NCI-H82 treated with DMSO at 0.1 percent for 48 hours (cell line): ENCODE measurements at regions not wholly inside any gene's neighbourhood (a gene's known extent, or its start where the extent isn't known, plus 50 kb on each side); places are given as distances from the start of the nearest gene placed in this dataset.

Experiments used
- DNase-seq: peaks from one replicate; lab custom pipeline; 2025; ENCODE audit not compliant: unreplicated experiment; lab: John Stamatoyannopoulos, UW

- DNase-seq: peak; percentile 68
Measured at GRCh38 chr20:11740975-11741374, 176.7 kb upstream of the BTBD3 start.

- DNase-seq: no peak
Measured at GRCh38 chr20:11745145-11745544, 172.5 kb upstream of the BTBD3 start.

GRCh38 chr20:11748436-11748835 is 169.3 kb upstream of the BTBD3 start:
- DNase-seq: no peak

- no peak for DNase-seq
Measured at GRCh38 chr20:11752336-11752735, 165.4 kb upstream of the BTBD3 start.

- DNase-seq: no peak
Measured at GRCh38 chr20:11753155-11753554, 164.5 kb upstream of the BTBD3 start.

GRCh38 chr20:11754451-11754850 is 163.2 kb upstream of the BTBD3 start:
- DNase-seq: no peak

- DNase-seq: no peak
Measured at GRCh38 chr20:11755071-11755841, 162.4 kb upstream of the BTBD3 start.

- no peak for DNase-seq
Measured at GRCh38 chr20:11761497-11761896, 156.2 kb upstream of the BTBD3 start.

GRCh38 chr20:11766961-11767360 is 150.7 kb upstream of the BTBD3 start:
- no peak for DNase-seq

- DNase-seq: no peak
Measured at GRCh38 chr20:11769825-11770224, 147.9 kb upstream of the BTBD3 start.

GRCh38 chr20:11772226-11772730 is 145.4 kb upstream of the BTBD3 start:
- DNase-seq: no peak

- no peak for DNase-seq
Measured at GRCh38 chr20:11776687-11777086, 141.0 kb upstream of the BTBD3 start.

GRCh38 chr20:11777387-11778205 is 140.1 kb upstream of the BTBD3 start:
- no peak for DNase-seq

- DNase-seq: no peak
Measured at GRCh38 chr20:11778206-11778570, 139.5 kb upstream of the BTBD3 start.

- DNase-seq: no peak
Measured at GRCh38 chr20:11780765-11781369, 136.8 kb upstream of the BTBD3 start.

GRCh38 chr20:11783102-11783850 is 134.4 kb upstream of the BTBD3 start:
- DNase-seq: no peak

- DNase-seq: no peak
Measured at GRCh38 chr20:11785885-11786507, 131.7 kb upstream of the BTBD3 start.

GRCh38 chr20:11790046-11790445 is 127.6 kb upstream of the BTBD3 start:
- DNase-seq: no peak

- no peak for DNase-seq
Measured at GRCh38 chr20:11791316-11791715, 126.4 kb upstream of the BTBD3 start.

- DNase-seq: no peak
Measured at GRCh38 chr20:11791835-11792567, 125.7 kb upstream of the BTBD3 start.
